PC-9 (cell line): ENCODE measurements at regions not wholly inside any gene's neighbourhood (a gene's known extent, or its start where the extent isn't known, plus 50 kb on each side); places are given as distances from the start of the nearest gene placed in this dataset.

Experiments used
- BruUV-seq: library from RNA; stranded (reverse); fragments of 400-500 nt; replicated peaks from 2 replicates; lab custom pipeline; 2021; lab: Mats Ljungman, UMichigan
- CTCF ChIA-PET: fragments of 300-600 bp; sonication (Branson Sonifier 250); formaldehyde crosslinking; loops from one replicate; lab custom pipeline; 2022; ENCODE audit warnings: antibody characterized with exemption; lab: Charles Lee
- POLR2A ChIA-PET: fragments of 300-600 bp; sonication (Branson Sonifier 250); formaldehyde crosslinking; loops from one replicate; lab custom pipeline; 2022; ENCODE audit warnings: antibody characterized with exemption; ENCODE audit not compliant: unreplicated experiment; lab: Charles Lee
- DNase-seq, 2 experiments: peaks; one replicate each; pipeline versions ENCODE4 v3.0.0 to v3.0.0-alpha.2; 2015 to 2022; ENCODE audit warnings: mixed read lengths in 1 of 2
- H2AFZ ChIP-seq: fragments of 200-600 bp; sonication (generic); 2 replicates; pipeline ENCODE4 v1.8.1; 2017; ENCODE audit warnings: antibody characterized with exemption
- H3F3A ChIP-seq: fragments of 200-600 bp; sonication (generic); 2 replicates; pipeline ENCODE4 v1.8.1; 2017; ENCODE audit warnings: antibody characterized with exemption, mild to moderate bottlenecking, low read depth; ENCODE audit not compliant: insufficient read depth
- H3K27ac ChIP-seq: fragments of 200-600 bp; sonication (generic); 2 replicates; pipeline ENCODE4 v1.6.1; 2016; ENCODE audit warnings: mixed run types
- H3K27me3 ChIP-seq: fragments of 200-600 bp; sonication (generic); 2 replicates; pipeline ENCODE4 v1.6.1; 2016; ENCODE audit warnings: low read depth, mixed run types; ENCODE audit not compliant: insufficient read depth
- H3K36me3 ChIP-seq: fragments of 200-600 bp; sonication (generic); 2 replicates; pipeline ENCODE4 v1.6.1; 2016; ENCODE audit warnings: low read depth, mixed run types
- H3K4me1 ChIP-seq: fragments of 200-600 bp; sonication (generic); replicated peaks from 2 replicates; pipeline ENCODE4 v1.6.1; 2016; ENCODE audit warnings: mixed run types; ENCODE audit not compliant: insufficient read depth
- H3K4me2 ChIP-seq: fragments of 200-600 bp; sonication (generic); 2 replicates; pipeline ENCODE4 v1.6.1; 2017; ENCODE audit warnings: mixed run types
- H3K4me3 ChIP-seq: fragments of 200-600 bp; sonication (generic); 2 replicates; pipeline ENCODE4 v1.6.1; 2016; ENCODE audit warnings: mixed run types
- H3K79me2 ChIP-seq: fragments of 200-600 bp; sonication (generic); 2 replicates; pipeline ENCODE4 v1.6.1; 2017; ENCODE audit warnings: low read depth, mixed run types
- H3K9me2 ChIP-seq: fragments of 200-600 bp; sonication (generic); 2 replicates; pipeline ENCODE4 v1.8.1; 2017; ENCODE audit warnings: mild to moderate bottlenecking; ENCODE audit not compliant: insufficient read depth
- H3K9me3 ChIP-seq: fragments of 200-600 bp; sonication (generic); 2 replicates; pipeline ENCODE4 v1.8.1; 2016; ENCODE audit warnings: low read depth; ENCODE audit not compliant: insufficient read depth
- H4K20me1 ChIP-seq: fragments of 200-600 bp; sonication (generic); 2 replicates; pipeline ENCODE4 v1.8.1; 2017; ENCODE audit not compliant: insufficient read depth
- CTCF ChIP-seq: fragments of 200-600 bp; sonication (generic); conservative IDR thresholded peaks from 2 replicates; pipeline ENCODE4 v1.6.1; 2017; ENCODE audit warnings: mixed run types, antibody characterized with exemption, mild to moderate bottlenecking, moderate library complexity
- EZH2 ChIP-seq: fragments of 200-600 bp; sonication (generic); IDR thresholded peaks from 2 replicates; pipeline ENCODE4 v1.8.0; 2017; ENCODE audit warnings: antibody characterized with exemption, low read depth
- intact Hi-C: fragments of 100-400 bp; cut with micrococcal nuclease; formaldehyde crosslinking; loops from one replicate; pipeline ENCODE4 v1.10.0; 2022; ENCODE audit not compliant: unreplicated experiment

DNA sequence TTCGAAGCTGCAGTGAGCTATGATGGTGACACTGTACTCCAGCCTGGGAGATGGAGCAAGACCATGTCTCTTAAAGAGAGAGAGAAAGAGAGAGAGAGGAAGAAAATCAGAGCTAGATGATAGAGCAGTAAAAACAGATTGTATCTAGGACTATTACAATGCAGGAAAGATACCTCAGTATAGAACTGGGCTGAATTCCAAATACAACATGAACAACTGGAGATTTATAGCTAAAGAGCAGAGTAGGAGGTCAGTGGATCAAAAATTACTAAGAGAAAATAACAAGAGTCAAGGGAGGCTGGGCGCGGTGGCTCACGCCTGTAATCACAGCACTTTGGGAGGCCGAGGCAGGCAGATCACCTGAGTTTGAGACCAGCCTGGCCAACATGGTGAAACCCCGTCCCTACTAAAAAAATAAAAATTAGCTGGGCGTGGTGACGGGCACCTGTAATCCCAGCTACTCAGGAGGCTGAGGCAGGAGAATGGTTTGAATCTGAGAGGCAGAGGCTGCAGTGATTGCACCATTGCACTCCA is 100.7 kb upstream of the MSH6 start:
- intact Hi-C loops, result no loop called here
- DNase-seq, result no peak
- no peaks in the 10 kb centered on the region for H3K9me2 ChIP-seq
- no peak for TF ChIP-seq CTCF
- no peak for TF ChIP-seq EZH2
- no peaks in the 10 kb centered on the region for H3K36me3 ChIP-seq
- H3K27ac ChIP-seq, result no peak overlapping the region
- no peak overlapping the region for H2AFZ ChIP-seq
- no peak overlapping the region for H3K4me3 ChIP-seq
- no peaks in the 10 kb centered on the region for H4K20me1 ChIP-seq
- no peaks in the 10 kb centered on the region for H3K27me3 ChIP-seq
- H3K79me2 ChIP-seq, result no peaks in the 10 kb centered on the region
- H3K9me3 ChIP-seq, result no peaks in the 10 kb centered on the region
- H3K4me2 ChIP-seq, result no peak overlapping the region
- H3K4me1 ChIP-seq, result no peaks in the 10 kb centered on the region
- POLR2A ChIA-PET, result no interaction called here
- CTCF ChIA-PET, result no interaction called here
- no TSS peak for BruUV-seq
- H3F3A ChIP-seq, result no peaks in the 10 kb centered on the region

- no peaks in the 10 kb centered on the region for H3K27me3 ChIP-seq
- TF ChIP-seq EZH2, result no peak
- TF ChIP-seq CTCF, result no peak
- H3K4me2 ChIP-seq, result no peak overlapping the region
- POLR2A ChIA-PET, result no interaction called here
- CTCF ChIA-PET, result interaction anchor here (0.7 kb wide), 1 partner anchor 10 kb away, joined by 3 read pairs; no protein-coding TSS in a partner anchor
- H3K79me2 ChIP-seq, result no peaks in the 10 kb centered on the region
- H3K4me3 ChIP-seq, result no peak overlapping the region
- no peak overlapping the region for H3K27ac ChIP-seq
- H3K9me3 ChIP-seq, result no peaks in the 10 kb centered on the region
- no peak overlapping the region for H2AFZ ChIP-seq
- no peaks in the 10 kb centered on the region for H4K20me1 ChIP-seq
- no peaks in the 10 kb centered on the region for H3F3A ChIP-seq
- no peak for DNase-seq
- no TSS peak for BruUV-seq
- H3K9me2 ChIP-seq, result no peaks in the 10 kb centered on the region
- intact Hi-C loops, result no loop called here
- H3K4me1 ChIP-seq, result no peaks in the 10 kb centered on the region
- no peaks in the 10 kb centered on the region for H3K36me3 ChIP-seq
Measured at GRCh38 chr2:47676261-47676926, 105.6 kb upstream of the KCNK12 start.

DNA sequence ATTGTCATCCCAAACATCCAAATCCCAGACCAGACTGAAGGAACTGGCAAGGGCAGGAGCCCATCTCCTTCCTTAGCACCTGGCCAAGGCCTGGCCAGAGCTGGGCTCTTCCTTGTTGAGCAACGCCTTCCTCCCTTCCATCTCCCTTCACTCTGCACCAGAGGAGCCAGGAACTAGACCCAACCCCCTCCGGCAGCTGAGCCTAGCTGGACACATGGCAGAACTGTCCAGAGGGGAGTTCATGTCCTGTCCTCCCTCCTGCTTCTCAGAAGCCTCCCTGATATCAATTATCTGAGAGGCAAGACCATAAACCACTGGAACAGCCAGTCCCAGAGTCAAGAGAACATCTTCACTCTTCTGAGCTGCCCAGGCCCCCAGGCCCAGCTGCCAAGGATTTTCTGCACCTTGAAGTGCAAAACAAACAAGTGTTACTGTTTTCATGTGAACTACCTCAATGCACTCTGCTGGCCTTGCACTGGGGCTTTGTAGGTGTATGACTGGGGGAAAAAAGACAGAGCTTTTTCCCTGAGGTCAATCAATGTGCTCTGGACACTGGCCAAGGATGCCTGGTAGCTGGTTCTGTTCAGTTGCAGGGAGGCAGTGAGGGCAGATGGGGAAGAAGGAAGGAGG is 104.5 kb upstream of the KCNK12 start:
- H3K36me3 ChIP-seq, result no peaks in the 10 kb centered on the region
- CTCF ChIA-PET, result interaction anchor here (0.6 kb wide), 1 partner anchor 34 kb away, joined by 4 read pairs; no protein-coding TSS in a partner anchor
- no peaks in the 10 kb centered on the region for H4K20me1 ChIP-seq
- H3K27ac ChIP-seq, result no peak overlapping the region
- no peaks in the 10 kb centered on the region for H3K79me2 ChIP-seq
- no peak overlapping the region for H2AFZ ChIP-seq
- POLR2A ChIA-PET, result no interaction called here
- H3F3A ChIP-seq, result no peaks in the 10 kb centered on the region
- no peak for TF ChIP-seq CTCF
- no peak for TF ChIP-seq EZH2
- no peak overlapping the region for H3K4me3 ChIP-seq
- no peaks in the 10 kb centered on the region for H3K9me3 ChIP-seq
- H3K4me2 ChIP-seq, result no peak overlapping the region
- DNase-seq, result no peak
- no TSS peak for BruUV-seq
- intact Hi-C loops, result no loop called here
- no peaks in the 10 kb centered on the region for H3K27me3 ChIP-seq
- no peaks in the 10 kb centered on the region for H3K4me1 ChIP-seq
- no peaks in the 10 kb centered on the region for H3K9me2 ChIP-seq
